GM18517 (cell line): ENCODE measurements at regions not wholly inside any gene's neighbourhood (a gene's known extent, or its start where the extent isn't known, plus 50 kb on each side); places are given as distances from the start of the nearest gene placed in this dataset.

Experiments used
- ATAC-seq: cut with Tn5 transposase; IDR thresholded peaks from one replicate; pipeline ENCODE4 v1.9.1; 2021; ENCODE audit warnings: mild to moderate bottlenecking, moderate library complexity; ENCODE audit not compliant: unreplicated experiment

DNA sequence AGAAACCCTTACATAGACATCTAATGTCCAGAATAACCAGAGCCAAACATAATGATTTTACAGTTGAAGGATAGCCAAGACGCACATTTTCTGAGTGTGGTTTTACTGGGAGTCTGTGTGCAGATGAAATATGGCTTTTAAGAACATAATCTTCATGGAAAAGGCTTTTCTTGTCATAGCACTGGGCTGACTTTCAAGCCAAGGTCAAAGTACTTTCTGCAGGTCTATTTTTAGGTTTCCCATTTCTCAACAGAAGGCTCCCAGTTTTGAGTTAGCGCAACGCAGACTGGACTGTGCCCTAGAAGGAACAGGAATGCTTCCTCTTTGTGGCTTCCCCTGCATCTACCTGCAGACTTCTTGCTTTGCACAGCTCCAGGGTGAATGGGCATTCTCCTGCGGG, 92.3 kb upstream of the UPP2 start:
- ATAC-seq = no peak

DNA sequence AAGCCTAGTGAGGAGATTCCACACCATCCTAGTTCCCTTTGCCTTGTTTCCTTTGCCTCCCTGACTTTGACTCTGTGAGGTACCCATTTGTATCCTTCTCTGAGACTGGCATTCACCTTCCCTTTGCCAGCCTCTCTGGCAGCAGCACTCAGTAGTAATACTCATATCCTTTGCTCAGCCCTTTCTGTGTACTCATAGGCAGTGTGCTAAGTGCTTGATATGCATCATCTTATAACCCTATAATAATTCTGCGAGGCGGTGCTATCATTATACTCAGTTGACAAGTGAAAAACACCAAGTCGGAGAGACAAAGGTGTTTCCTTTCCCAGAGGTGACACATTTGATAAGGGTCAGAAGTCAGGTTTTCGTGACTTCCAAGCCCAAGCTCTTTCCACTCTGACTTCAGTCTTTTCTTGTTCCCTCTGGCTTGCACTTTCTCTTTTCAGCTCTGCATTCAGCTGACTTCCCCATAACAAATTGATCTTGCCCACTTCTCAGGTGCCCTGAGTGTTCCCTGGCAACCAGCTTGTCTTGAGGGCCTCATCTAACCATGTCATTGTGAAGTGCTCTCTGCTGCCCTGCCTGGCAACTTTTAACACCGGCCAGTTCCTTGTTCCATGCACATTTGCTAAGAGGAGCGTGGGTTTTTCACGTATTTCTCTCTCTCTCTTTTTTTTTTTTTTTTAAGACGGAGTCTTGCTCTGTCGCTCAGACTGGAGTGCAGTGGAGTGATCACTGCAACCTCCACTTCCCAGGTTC, 94.5 kb upstream of the UPP2 start:
- no peak for ATAC-seq

DNA sequence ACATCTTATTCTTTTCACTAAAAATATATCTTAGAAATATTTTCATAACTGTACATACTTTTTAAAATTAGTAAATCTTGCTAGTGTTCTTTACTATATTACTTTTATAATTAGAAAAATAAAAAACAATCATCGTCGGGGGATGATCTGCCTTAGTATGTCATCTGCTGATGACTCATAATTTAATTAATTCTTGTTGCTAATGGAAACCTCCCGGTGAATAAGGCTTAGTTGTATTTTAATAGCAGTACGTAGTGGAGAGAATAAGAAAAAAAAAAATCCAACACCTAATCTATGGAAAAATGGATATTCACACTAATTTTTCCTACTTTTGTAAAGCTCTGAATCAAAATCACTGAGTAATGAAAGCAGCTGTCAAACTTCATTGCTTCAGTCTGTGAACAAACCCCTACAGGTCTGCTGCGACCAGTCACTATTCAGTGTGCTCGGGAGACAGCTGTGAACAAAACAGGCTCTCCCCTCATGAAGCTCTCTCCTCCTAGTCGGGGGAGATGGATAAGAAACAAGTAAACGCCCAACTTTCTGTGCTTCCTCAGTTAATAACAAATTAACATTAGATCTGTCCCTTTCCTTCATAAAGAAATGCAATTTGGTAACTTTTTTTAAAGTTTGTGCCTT, 97.4 kb upstream of the UPP2 start:
- no peak for ATAC-seq

DNA sequence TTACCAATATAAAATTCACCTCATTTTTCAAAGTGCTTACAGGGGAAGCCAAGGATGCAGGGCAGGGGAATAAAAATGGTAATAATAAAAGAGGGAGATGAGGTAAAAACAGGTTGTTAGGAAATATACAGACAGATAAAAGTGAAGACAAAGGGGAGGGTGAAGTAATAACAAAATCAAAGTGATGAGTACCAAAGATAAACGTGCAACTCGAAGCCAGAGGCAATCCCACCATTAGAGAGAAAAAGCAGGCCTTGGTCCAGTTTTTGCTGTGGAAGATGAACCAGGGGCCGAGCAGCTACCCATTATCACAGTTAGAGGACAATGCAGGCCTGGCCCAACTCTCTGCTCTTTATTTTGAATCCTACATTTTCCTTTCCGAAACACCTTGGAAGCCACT, 99.6 kb upstream of the UPP2 start:
- ATAC-seq = no peak

DNA sequence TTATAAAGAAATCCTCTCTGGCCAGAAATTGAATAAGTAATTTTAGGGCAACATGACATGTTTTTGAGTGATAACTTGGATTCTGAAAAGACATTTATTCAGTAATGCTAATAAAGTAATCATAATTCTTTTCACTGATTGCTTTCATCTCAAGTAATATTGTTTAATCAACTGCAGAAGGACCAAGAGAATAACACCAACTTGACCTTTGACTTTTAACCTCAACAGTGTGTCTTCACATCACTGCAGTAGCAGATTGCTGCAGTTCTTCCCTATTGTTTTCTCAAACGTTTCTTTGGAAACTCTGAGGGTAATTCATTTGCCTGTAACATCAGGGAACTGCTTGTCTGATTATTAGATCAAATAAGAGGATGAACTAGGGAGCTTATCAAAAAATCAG, 104.9 kb upstream of the UPP2 start:
- ATAC-seq = no peak

DNA sequence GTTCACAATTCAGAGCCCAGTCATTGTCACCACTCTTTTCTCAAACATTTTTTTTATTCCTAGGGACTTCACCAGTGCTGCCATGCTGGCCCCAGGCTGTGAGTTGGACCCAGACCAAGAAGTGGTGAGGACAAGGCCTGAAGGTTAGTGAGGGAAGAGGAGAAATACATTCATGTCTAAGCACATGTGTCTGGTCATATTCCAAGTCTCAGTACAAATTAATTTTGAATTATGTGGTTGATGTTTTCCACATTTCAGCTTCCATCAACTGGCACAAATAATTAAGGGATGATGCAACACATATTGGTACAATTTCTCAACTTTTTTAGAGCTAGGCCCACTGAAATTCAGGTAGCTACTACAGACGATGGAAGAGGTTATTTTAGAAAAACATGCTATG, 106.6 kb upstream of the UPP2 start:
- ATAC-seq = no peak

DNA sequence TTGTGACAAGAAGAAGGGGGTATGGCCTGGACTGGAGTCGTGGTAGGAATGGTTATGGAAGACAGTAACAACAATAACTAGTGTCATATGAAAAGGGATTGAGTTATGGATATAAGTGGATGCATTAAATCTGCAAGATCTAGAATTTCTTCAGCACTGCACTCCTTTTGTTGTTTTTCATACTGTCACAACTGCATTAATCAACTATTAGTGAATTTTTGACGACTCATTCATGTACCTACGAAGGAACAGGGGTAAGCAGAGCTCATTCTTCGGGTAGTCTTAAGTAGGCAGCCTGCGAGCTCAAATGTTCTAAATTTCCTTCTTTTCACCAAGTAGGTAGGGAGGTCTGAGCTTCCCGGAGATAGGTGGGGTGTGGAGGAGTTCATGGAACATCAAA, 109.7 kb upstream of the UPP2 start:
- no peak for ATAC-seq

DNA sequence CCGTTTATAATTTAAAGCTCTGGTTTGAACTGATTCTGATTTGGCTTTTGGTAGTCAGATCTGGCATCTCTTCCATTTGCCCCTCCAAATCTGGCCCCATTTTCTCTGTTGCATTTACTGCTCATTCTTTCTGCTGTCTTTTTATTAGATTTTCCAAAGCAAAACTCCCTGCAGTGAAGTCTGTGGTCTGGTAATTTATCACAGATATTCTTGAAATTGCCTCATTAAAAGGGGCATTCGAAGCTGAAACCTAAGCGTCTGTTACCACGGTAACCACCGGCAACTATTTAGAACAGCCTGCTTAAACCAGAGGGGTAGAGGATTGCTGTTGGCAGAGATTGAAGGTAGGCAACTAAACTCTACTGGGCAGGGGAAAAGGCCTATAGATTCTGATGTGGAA, 111.5 kb upstream of the UPP2 start:
- no peak for ATAC-seq

DNA sequence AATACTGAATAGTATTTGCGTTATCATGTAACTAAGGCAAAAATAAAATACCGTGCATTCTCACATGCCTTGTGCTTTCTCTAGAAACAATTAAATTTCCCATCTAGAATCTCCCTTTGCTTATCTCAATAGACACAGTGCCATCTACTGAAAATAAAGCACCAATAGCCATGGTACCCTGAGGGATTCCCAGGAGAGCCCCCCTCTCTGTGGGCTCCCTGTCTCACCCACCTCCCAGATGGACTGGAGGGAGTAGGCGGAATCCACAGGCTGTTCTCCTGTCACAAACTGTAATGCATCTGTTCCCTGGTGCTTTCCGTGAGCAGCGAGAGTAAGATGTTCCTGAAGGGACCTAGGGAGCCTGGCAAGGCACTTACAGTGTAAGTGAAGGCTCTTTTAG, 112.4 kb upstream of the UPP2 start:
- ATAC-seq = no peak

DNA sequence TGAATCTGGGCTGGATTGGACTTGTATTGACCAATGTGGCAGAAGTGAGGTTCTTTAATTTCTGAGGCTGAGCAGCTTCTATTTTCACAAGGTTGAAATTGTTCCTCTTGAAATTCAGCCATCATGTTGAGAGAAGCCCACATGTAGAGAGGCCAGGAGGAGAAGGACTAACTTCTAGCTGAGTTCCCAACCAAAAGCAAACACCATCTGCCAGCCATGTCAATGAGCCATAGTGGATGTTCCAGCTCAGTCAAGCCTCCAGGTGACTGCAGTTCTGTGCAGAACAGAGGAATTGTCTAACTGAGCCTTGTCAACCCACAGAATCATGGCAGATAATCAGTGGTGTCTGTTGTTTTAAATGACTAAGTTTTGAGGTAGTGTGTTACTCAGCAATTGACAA, 110.6 kb upstream of the ACVR1 start:
- ATAC-seq = no peak

DNA sequence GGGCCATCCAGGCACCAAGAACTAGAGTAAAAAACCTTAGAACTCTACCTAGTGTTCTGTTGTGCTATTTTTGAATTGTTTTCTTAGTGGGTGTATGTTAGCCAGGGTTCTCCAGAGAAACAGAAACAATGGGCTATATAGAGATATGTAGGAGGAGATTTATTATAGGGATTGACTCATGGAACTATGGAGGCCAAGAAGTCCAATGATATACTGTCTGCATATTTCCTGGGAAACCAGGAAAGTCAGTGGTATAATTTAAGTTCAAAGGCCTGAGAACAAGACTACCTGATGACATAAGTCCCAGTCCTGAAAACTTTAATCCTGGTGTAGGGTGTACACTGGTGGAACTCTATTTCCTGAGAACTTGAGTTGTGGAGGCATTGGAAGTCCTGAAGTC, 108.7 kb upstream of the ACVR1 start:
- no peak for ATAC-seq

DNA sequence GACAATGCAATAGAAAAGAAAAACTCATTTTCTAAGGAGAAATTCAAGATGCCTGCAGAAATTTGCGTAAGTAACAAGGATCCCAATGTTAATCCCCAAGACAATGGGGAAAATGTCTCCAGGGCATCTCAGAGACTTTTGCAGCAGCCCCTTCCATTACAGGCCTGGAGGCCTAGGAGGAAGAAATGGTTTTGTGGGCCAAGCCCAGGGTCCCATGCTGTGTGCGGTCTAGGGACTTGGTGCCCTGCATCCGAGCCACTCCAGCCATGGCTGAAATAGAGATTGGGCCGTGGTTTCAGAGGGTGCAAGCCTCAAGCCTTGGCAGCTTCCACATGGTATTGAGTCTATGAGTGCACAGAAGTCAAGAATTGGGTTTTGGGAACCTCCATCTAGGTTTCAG, 103.9 kb upstream of the ACVR1 start:
- no peak for ATAC-seq

DNA sequence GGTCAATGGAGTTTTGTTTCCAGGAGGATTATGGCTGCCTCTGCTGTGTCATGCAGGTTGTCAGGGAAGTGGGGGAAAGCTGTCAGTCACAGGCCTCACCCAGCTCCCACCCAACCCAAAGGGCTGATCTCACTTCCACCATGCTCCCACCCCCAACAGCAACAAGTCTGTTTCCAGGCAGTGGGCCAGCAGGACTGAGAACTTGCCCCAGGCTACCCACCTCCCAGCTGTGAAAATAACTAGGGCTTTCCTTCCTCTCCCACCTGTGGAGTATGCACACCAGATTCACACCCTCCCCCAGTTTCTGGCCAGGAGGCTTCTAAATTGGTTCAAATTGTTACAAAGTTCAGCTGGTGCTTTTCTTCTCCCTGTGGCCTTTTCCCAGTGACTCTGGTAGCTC, 95.6 kb upstream of the ACVR1 start:
- ATAC-seq = no peak

DNA sequence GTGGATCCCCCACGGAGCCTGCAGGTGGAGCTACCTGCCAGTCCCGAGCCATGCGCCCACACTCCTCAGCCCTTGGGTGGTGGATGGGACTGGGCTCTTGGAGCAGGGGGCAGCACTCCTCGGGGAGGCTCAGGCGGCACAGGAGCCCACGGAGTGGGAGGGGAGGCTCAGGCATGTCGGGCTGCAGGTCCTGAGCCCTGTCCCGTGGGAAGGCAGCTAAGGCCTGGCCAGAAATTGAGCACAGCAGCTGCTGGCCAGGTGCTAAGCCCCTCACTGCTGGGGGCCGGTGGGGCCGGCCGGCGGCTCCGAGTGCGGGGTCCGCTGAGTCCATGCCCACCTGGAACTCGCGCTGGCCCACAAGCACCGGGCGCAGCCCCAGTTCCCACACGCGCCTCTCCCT, 91.7 kb upstream of the ACVR1 start:
- ATAC-seq = no peak

DNA sequence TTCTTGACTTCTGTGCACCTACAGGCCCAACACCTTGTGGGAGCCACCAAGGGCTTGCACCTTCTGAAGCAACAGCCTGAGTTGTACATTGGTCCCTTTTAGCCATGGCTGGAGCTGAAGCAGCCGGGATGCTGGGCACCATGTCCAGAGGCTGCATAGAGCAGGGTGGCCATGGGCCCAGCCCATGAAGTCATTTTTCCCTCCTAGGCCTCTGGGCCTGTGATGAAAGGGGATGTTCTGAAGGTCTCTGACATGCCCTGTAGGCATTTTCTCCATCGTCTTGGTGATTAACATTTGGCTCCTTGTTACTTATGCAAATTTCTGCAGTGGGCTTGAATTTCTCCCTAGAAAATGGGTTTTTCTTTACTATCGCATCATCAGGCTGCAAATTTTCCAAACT, 83.1 kb upstream of the ACVR1 start:
- no peak for ATAC-seq

DNA sequence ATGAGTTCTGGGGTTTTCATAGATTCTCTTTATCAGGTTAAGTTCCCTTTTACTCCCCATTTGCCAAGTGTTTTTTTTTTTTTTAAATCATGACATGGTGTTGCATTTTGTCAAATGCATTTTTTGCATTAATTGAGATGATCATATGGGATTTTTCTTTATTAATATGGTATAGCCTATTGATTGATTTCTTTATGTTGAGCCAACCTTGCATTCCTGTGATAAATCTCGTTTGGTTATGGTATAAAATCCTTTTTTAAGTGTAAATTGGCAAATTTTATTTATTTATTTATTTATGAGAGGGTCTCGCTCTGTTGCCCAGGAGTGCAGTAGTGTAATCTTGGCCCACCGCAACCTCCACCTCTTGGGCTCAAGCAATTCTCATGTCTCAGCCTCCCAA, 81.5 kb upstream of the ACVR1 start:
- no peak for ATAC-seq

DNA sequence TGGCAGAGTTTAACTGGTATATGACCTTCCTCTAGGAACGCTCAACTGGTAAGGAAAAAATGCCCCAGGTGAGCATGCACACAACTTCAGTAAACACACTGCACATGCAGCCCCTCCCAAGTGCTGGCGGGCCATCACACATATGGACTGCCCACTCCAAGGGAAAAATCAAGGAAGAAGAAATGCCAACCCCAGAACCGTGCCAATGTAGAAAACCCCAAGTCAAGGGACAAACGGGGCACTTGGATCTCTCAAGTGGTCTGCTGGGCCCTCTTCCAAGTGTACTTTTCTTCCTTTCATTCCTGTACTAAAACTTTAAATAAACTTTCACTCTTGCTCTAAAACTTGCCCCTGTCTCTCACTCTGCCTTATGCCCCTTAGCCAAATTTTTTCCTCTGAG, 76.4 kb upstream of the ACVR1 start:
- no peak for ATAC-seq

DNA sequence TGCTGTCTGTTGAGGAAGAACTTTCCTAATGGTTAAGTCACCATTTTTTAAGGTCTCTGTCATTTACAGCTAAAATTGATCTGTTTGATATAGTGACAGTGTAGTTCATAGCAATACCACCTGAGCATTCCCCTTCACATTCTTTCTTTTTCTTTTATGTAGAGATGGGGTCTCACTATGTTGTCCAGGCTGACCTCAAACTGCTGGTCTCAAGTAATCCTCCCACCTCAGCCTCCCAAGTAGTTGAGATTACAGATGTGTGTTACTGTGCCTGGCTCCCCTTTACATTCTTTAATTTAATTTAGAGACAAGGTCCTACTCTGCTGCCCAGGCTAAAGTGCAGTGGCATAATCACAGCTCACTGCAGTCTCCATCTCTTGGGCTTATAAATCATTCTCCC, 72.7 kb upstream of the ACVR1 start:
- ATAC-seq = no peak

DNA sequence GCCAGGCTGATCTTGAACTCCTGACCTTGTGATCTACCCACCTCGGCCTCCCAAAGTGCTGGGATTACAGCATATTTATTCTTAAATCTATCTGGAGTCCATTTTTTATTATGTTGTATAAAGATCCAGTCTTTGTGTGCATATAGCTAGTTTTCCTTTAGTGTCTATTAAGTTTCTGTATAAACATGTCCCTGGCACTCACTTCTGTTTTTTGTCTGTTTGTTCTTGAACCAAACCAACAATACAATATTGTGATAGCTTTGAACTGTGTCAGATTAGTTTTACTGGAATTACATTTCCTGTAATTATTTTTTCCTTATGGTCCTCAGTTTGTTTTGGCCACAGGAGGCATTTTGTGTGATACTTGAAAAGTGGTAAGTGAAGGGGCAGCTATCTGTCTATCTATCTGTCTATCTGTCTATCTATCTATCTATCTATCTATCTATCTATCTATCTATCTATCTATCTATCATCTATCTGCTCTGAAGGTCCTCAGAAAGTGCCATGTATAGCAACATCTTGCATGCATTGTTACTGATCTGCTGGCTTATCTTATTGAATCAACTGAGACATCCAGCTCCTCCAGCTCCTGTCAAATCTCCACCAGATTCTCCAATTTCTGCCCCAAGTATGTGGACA, 70.9 kb upstream of the ACVR1 start:
- ATAC-seq = no peak

DNA sequence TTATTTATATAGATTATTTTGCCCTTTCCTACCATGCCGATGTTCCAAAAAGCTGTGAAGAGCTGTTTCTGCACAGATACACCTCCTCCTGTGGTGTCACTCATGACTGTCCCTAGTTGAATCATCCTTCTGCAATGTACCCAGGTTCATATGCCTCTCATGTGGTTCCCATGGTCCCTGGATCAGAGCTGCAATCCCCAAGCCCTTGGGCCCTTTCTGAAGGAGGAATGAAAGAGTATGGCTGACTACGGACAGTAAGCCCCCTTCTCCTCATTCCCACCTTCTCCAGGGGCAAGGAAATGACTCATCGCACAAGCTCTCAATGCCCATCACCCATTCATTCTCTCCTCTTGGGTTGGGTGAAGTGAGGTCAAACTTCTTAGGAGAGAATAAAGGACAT, 63.9 kb upstream of the ACVR1 start:
- ATAC-seq = no peak

DNA sequence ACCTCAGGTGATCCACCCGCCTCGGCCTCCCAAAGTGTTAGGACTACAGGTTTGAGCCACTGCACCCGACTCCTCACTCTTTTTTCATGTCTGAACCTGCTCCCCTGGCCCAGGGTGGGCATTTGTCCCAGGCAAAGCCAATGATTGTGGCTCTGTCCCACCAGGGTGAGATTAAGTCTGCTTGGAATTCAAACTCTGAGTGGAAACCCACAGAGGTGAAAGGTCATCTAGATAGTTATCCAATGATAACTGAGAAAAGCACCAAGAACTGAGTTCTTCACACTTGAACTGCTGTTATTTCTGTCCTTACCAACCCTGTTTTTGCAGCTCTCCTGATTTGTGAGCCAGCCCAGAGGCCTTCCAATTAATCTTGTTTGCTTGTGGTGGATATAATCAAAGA, 62.4 kb upstream of the ACVR1 start:
- ATAC-seq = no peak

DNA sequence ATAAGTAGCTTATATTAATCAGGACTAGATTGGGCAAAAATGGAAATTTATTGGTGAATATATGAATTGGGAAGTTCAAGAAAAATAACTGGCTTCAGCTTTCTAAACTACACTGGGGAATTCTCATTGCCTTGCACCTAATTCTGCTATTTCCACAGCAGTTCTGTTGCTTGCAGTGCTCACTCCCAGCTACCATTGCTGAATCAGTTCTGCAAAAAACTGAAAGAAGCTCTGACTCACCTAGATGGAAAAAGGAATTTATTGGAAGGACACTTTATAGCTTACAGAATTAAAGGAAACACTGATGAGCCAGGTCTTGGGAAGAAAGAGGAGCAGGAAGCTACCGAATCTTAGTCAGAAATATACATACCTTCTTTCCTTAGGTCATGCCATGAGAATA, 60.3 kb upstream of the ACVR1 start:
- ATAC-seq = no peak
